Osteocyte (in vitro differentiated cells): ENCODE measurements at regions not wholly inside any gene's neighbourhood (a gene's known extent, or its start where the extent isn't known, plus 50 kb on each side); places are given as distances from the start of the nearest gene placed in this dataset.

Source experiments
- DNase-seq: peaks from one replicate; pipeline ENCODE4 v3.0.0; 2021; ENCODE audit warnings: mixed read lengths; ENCODE audit not compliant: unreplicated experiment; ENCODE audit errors: extremely low spot score
- H3K27ac Mint-ChIP-seq: one replicate; pipeline ENCODE4 v1.8.0; 2021; ENCODE audit warnings: mild to moderate bottlenecking, mixed read lengths; ENCODE audit not compliant: unreplicated experiment
- H3K27me3 Mint-ChIP-seq: one replicate; pipeline ENCODE4 v1.8.0; 2021; ENCODE audit warnings: mixed read lengths; ENCODE audit not compliant: unreplicated experiment
- H3K36me3 Mint-ChIP-seq: one replicate; pipeline ENCODE4 v1.8.0; 2021; ENCODE audit warnings: mixed read lengths; ENCODE audit not compliant: unreplicated experiment
- H3K4me1 Mint-ChIP-seq: one replicate; pipeline ENCODE4 v1.8.0; 2021; ENCODE audit warnings: mixed read lengths; ENCODE audit not compliant: unreplicated experiment
- H3K4me3 Mint-ChIP-seq: one replicate; pipeline ENCODE4 v1.8.0; 2021; ENCODE audit warnings: mild to moderate bottlenecking, moderate library complexity, mixed read lengths; ENCODE audit not compliant: unreplicated experiment
- H3K9me3 Mint-ChIP-seq: one replicate; pipeline ENCODE4 v1.8.0; 2021; ENCODE audit warnings: mixed read lengths; ENCODE audit not compliant: unreplicated experiment
- TF ChIP-seq, protein P1 (sequence below): fragments of 200-600 bp; sonication (generic); IDR thresholded peaks from 2 replicates; pipeline ENCODE4 v1.5.0; 2021; ENCODE audit warnings: antibody characterized with exemption, mild to moderate bottlenecking, moderate library complexity

GRCh38 chr2:120797421-120798221 is 62.0 kb downstream of the GLI2 start:
- DNase-seq, result no peak
- H3K27me3 Mint-ChIP-seq, result no peaks in the 10 kb centered on the region
- H3K27ac Mint-ChIP-seq, result no peak overlapping the region
- TF ChIP-seq, protein P1, sequence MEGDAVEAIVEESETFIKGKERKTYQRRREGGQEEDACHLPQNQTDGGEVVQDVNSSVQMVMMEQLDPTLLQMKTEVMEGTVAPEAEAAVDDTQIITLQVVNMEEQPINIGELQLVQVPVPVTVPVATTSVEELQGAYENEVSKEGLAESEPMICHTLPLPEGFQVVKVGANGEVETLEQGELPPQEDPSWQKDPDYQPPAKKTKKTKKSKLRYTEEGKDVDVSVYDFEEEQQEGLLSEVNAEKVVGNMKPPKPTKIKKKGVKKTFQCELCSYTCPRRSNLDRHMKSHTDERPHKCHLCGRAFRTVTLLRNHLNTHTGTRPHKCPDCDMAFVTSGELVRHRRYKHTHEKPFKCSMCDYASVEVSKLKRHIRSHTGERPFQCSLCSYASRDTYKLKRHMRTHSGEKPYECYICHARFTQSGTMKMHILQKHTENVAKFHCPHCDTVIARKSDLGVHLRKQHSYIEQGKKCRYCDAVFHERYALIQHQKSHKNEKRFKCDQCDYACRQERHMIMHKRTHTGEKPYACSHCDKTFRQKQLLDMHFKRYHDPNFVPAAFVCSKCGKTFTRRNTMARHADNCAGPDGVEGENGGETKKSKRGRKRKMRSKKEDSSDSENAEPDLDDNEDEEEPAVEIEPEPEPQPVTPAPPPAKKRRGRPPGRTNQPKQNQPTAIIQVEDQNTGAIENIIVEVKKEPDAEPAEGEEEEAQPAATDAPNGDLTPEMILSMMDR, result no peak
- no peaks in the 10 kb centered on the region for H3K9me3 Mint-ChIP-seq
- H3K4me1 Mint-ChIP-seq, result peaks cover 27% of the 10 kb centered on the region
- H3K4me3 Mint-ChIP-seq, result no peak overlapping the region
- H3K36me3 Mint-ChIP-seq, result peaks cover 12% of the 10 kb centered on the region

GRCh38 chr2:120798567-120799247 is 63.0 kb downstream of the GLI2 start:
- no peak for DNase-seq
- Mint-ChIP-seq H3K27me3 (no peaks in the 10 kb centered on the region), H3K27ac (no peak overlapping the region), H3K4me1 (peaks cover 32% of the 10 kb centered on the region), H3K9me3 (no peaks in the 10 kb centered on the region), H3K4me3 (no peak overlapping the region), H3K36me3 (peaks cover 12% of the 10 kb centered on the region)
- TF ChIP-seq, protein P1, result no peak

DNA sequence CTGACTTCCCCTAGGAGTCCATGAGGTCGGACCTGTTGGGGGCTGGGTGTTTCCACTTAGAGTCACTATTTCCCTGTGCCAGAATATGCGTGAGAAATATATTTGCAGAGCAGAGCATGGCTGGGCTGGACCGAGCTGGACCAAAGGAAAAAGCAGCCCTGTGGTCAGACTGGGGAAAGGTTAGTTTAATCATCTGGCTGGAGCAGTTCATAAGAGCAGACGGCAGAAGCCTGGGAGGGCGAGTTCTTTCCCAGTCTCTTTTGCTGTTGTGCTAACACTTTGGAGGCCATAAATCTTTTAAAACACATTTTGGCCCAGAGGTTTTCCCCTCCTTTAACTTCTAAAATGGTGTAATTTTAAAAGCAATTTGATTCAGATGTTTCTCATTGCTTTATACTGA is 66.5 kb downstream of the GLI2 start:
- DNase-seq, result no peak
- H3K27me3 Mint-ChIP-seq, result no peaks in the 10 kb centered on the region

DNA sequence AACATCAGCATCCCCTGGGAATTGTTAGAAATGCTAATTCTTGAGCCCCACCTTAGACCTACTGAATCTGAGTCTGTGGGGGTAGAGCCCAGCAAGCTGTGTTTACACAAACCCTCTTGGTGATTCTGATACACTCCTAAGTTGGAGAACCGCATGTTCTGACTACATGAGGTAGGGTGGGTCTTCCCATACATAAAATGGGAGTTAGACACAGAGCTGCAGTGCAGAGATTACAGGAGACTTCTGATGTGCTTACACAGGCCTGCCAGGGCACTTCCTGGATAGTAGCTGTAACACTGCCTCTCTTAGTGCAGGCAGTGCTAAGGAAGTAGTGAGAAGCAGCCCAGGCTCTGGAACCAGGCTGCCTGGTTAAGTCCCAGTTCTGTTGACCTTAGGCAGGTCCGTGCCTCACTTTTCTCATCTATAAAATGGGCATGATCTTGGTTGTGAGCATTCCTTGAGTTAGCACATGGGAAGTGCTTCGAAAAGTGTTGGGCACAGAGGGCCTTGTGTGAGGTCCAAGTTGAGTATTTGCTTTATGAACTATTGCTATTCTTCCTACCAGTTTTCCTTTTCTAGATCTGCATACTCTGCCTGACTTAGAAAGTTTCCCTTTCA is 67.3 kb downstream of the GLI2 start:
- DNase-seq, result no peak
- peaks cover 15% of the 10 kb centered on the region for H3K36me3 Mint-ChIP-seq
- no peaks in the 10 kb centered on the region for H3K9me3 Mint-ChIP-seq
- TF ChIP-seq, protein P1, result no peak
- H3K27me3 Mint-ChIP-seq, result no peaks in the 10 kb centered on the region
- no peak overlapping the region for H3K27ac Mint-ChIP-seq
- H3K4me3 Mint-ChIP-seq, result no peak overlapping the region
- H3K4me1 Mint-ChIP-seq, result peaks cover 25% of the 10 kb centered on the region

More for the DNA sequence above, 66.5 kb downstream of the GLI2 start:
- TF ChIP-seq, protein P1, result no peak
- Mint-ChIP-seq H3K9me3 (no peaks in the 10 kb centered on the region), H3K4me3 (no peak overlapping the region), H3K4me1 (peaks cover 29% of the 10 kb centered on the region), H3K27ac (no peak overlapping the region), H3K36me3 (peaks cover 15% of the 10 kb centered on the region)
